ENCODE measurements at regions not wholly inside any gene's neighbourhood (a gene's known extent, or its start where the extent isn't known, plus 50 kb on each side); places are given as distances from the start of the nearest gene placed in this dataset.

DNA sequence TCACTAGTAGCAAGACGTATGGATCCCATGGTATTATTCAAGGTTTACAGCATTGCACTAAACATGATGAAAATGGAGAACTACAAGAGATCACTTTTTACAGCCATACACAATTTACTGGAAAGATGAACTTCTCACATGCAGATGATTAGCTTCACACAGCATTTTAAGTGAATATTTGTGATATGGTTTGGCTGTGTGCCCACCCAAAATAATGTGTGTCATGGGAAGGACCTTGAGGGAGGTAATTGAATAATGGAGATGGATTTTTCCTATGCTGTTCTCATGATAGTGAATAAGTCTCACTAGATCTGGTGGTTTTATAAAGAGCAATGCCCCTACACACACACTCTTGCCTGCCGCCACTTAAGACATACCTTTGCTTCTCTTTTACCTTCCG lies 662.0 kb upstream of the CCDC54 start:
- TF ChIP-seq, protein P1, sequence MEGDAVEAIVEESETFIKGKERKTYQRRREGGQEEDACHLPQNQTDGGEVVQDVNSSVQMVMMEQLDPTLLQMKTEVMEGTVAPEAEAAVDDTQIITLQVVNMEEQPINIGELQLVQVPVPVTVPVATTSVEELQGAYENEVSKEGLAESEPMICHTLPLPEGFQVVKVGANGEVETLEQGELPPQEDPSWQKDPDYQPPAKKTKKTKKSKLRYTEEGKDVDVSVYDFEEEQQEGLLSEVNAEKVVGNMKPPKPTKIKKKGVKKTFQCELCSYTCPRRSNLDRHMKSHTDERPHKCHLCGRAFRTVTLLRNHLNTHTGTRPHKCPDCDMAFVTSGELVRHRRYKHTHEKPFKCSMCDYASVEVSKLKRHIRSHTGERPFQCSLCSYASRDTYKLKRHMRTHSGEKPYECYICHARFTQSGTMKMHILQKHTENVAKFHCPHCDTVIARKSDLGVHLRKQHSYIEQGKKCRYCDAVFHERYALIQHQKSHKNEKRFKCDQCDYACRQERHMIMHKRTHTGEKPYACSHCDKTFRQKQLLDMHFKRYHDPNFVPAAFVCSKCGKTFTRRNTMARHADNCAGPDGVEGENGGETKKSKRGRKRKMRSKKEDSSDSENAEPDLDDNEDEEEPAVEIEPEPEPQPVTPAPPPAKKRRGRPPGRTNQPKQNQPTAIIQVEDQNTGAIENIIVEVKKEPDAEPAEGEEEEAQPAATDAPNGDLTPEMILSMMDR (IDR thresholded peaks at IDR 0.05 in 4 of 5, conservative IDR thresholded peaks at IDR 0.05 in 1 of 5), result no peak
- no peak for TF ChIP-seq POLR2A (IDR thresholded peaks at IDR 0.05)

DNA sequence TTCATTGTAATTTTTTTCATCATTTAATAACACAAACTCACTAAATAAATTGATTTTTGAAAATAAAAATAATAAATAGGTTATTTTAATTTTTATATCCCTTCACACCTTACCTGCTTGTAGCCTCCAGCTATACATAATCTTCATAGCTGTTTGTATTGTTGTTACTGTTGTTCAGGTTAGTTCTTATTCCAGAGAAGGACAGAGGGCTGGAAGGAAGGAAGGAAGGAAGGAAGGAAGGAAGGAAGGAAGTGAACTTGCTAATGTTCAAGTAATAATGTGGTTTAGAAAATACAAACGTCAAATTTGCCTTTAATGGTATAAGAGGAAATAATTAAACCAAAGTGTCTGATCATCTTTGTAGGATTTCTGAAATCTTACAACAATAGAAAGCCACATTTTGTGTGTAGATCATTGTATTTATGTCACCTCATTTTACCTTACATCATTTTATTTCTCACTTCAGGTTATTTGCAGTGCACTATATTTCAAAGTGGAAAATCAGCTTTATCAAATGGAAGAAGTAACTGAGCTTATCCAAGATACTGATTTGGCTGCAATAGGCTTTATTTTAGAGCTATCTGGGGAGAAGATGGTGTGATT lies 660.0 kb upstream of the CCDC54 start:
- TF ChIP-seq, protein P1 (IDR thresholded peaks at IDR 0.05 in 4 of 5, conservative IDR thresholded peaks at IDR 0.05 in 1 of 5), result no peak
- no peak for TF ChIP-seq POLR2A (IDR thresholded peaks at IDR 0.05)
- no peaks in the 10 kb centered on the region for H3K4me1 ChIP-seq
- ATAC-seq (no peak), DNase-seq (no peak)
- no peak overlapping the region for H3K4me3 ChIP-seq
- no peak overlapping the region for H3K27ac ChIP-seq
- no peaks in the 10 kb centered on the region for H3K36me3 ChIP-seq
- intact Hi-C loops (cut with DNase I; ENCODE audit: low total_unique reads), result no loop called here
- in situ Hi-C loops (cut with MboI; ENCODE audit: low sequenced_read_pairs in 4 of 4), result no loop called here
- H3K9me3 ChIP-seq, result no peaks in the 10 kb centered on the region
- H3K27me3 ChIP-seq, result no peaks in the 10 kb centered on the region

More for the DNA sequence above, 662.0 kb upstream of the CCDC54 start:
- ATAC-seq, result no peak
- Histone ChIP-seq H3K4me1 (no peaks in the 10 kb centered on the region), H3K27me3 (no peaks in the 10 kb centered on the region), H3K9me3 (no peaks in the 10 kb centered on the region), H3K4me3 (no peak overlapping the region), H3K27ac (no peak overlapping the region), H3K36me3 (no peaks in the 10 kb centered on the region)
- in situ Hi-C loops (cut with MboI; ENCODE audit: low sequenced_read_pairs in 4 of 4), result no loop called here
- no peak for DNase-seq
- intact Hi-C loops (cut with DNase I; ENCODE audit: low total_unique reads), result no loop called here

DNA sequence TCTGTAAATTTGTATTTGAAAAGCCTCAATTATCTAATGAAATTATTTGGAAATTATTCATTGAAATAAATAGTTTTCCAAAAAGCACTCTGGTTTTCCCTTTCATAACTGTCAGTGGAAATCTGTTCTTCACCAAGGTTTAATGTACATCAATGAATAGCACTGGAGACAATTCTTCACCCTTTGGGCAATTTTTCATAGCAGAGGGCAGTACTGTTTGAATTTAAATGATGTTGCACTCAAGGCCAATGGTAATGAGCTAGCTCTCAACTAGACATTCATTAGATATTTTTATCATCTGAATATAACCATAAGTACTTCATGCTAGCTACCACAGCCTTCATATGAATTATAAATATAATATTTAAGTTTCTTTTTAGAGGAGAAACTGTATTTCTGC lies 658.2 kb upstream of the CCDC54 start:
- ATAC-seq (no peak), DNase-seq (no peak)
- no peak overlapping the region for H3K4me3 ChIP-seq
- H3K27ac ChIP-seq, result no peak overlapping the region
- intact Hi-C loops (cut with DNase I; ENCODE audit: low total_unique reads), result no loop called here
- TF ChIP-seq POLR2A (IDR thresholded peaks at IDR 0.05), result no peak
- TF ChIP-seq, protein P1 (IDR thresholded peaks at IDR 0.05 in 4 of 5, conservative IDR thresholded peaks at IDR 0.05 in 1 of 5), result no peak
- no peaks in the 10 kb centered on the region for H3K27me3 ChIP-seq
- no peaks in the 10 kb centered on the region for H3K36me3 ChIP-seq
- in situ Hi-C loops (cut with MboI; ENCODE audit: low sequenced_read_pairs in 4 of 4), result no loop called here
- H3K4me1 ChIP-seq, result no peaks in the 10 kb centered on the region
- H3K9me3 ChIP-seq, result no peaks in the 10 kb centered on the region

DNA sequence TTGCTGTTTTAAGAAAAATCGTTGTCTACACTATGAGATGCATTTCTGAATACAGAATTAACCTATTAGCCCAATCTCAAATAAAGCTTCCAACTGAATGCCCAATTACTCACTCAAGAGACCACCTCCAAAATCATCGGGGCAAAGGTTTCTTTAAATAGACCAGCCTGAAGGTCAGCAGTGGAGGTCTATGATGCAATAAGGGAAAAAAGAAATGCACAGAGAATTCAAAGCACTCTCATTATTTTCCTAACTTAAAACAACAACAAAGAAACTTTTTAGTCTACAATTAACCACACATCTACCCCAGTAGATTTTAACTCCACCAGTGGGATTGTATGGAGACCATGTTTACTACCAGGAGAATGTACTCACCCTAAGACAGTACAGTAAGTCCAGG lies 657.7 kb upstream of the CCDC54 start:
- ATAC-seq (no peak), DNase-seq (no peak)
- Histone ChIP-seq H3K4me3 (no peak overlapping the region), H3K27me3 (no peaks in the 10 kb centered on the region), H3K36me3 (no peaks in the 10 kb centered on the region), H3K27ac (no peak overlapping the region), H3K9me3 (no peaks in the 10 kb centered on the region), H3K4me1 (no peaks in the 10 kb centered on the region)
- TF ChIP-seq POLR2A (IDR thresholded peaks at IDR 0.05), result no peak
- TF ChIP-seq, protein P1 (IDR thresholded peaks at IDR 0.05 in 4 of 5, conservative IDR thresholded peaks at IDR 0.05 in 1 of 5), result no peak
- in situ Hi-C loops (cut with MboI; ENCODE audit: low sequenced_read_pairs in 4 of 4), result no loop called here
- intact Hi-C loops (cut with DNase I; ENCODE audit: low total_unique reads), result no loop called here

DNA sequence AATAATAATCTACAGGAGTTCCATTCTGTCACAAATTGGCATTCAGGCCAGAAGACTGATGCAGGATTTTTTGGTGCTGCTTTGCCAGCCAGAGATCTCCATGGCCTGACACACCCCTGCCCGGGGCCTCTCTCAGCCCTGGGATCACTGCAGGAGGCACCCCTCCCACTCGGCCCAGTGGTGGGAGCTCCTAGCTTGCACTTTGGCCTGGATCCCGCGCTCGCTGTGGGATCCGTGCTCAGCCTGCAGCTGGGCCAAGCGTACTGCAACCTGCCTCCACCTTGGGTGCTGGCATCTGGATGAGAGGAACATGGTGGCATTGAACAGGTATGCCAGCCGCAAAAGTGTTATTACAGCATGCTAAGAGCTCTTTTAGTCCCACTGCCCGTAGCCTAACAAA lies 656.7 kb upstream of the CCDC54 start:
- no peak overlapping the region for H3K4me3 ChIP-seq
- in situ Hi-C loops (cut with MboI; ENCODE audit: low sequenced_read_pairs in 4 of 4) (no loop called here), intact Hi-C loops (cut with DNase I; ENCODE audit: low total_unique reads) (no loop called here)
- TF ChIP-seq, protein P1 (IDR thresholded peaks at IDR 0.05 in 4 of 5, conservative IDR thresholded peaks at IDR 0.05 in 1 of 5), result no peak
- TF ChIP-seq POLR2A (IDR thresholded peaks at IDR 0.05), result no peak
- H3K4me1 ChIP-seq, result no peaks in the 10 kb centered on the region
- H3K27ac ChIP-seq, result no peak overlapping the region
- H3K36me3 ChIP-seq, result no peaks in the 10 kb centered on the region
- H3K27me3 ChIP-seq, result no peaks in the 10 kb centered on the region
- ATAC-seq, result no peak
- H3K9me3 ChIP-seq, result no peaks in the 10 kb centered on the region
- DNase-seq, result no peak
